Stimulated activated CD8-positive, alpha-beta memory T cell treated with anti-CD3 and anti-CD28 coated beads, Interleukin-15, amount 100 ng/mL, for 24 hours (primary cell): ENCODE measurements at regions not wholly inside any gene's neighbourhood (a gene's known extent, or its start where the extent isn't known, plus 50 kb on each side); places are given as distances from the start of the nearest gene placed in this dataset.

Experiments used
- DNase-seq: peaks from one replicate; pipeline ENCODE4 v3.0.0-alpha.2; 2020; ENCODE audit warnings: low read depth

DNA sequence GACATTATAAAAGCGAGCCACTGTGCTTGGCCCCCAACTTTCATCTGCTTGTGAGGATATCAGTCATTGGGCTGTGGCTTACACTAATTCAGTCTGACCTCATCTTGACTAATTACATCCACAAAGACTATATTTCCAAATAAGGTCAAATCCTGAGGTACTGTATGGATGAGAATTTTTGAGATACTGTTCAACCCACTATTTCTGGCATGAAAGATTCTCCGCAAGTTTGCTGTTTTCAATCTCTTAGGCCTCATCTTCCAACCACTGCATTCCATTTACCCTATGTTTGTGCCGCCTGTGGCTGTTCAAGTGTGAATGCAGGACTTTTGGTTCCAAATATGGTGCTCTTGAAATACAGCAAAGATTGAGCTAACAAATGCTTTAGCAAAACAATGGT lies 400.9 kb upstream of the SGCD start:
- no peak for DNase-seq

DNA sequence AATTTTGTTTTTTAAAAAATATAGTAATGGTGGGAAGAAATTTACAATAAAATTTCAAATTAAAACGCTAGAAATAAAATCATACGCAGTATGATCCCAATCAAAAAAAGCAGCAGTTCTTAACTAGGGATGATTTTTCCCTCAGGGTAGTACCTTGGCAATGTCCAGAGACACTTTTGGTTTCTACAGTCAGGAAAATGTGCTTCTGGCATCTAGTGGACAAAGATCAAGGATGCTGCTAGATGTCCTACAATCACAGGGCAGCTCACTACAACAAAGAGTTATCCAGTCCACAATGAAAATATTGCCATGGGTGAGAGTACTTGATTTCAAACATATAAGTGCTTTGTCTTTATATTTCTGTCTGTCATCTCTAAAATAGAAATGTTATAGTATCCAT lies 400.2 kb upstream of the SGCD start:
- DNase-seq, result no peak

DNA sequence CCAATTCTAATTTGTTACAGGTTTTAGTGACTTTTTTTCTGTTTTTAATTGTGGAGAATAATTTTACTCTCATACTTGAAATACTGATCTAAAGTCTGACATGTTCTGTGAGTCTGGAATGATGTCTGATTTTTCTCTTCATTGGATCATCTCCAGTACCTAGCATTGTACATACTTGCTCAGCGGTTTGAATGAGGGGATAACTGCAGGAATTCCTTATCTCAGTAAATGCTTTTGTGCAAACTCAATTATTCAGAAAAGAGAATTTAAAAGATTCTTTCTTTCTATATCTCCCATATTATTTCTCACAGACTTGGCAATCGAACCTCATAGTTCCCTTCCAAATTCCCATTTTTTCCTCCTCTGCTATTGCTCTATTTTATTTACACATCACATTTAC lies 397.9 kb upstream of the SGCD start:
- DNase-seq, result no peak

DNA sequence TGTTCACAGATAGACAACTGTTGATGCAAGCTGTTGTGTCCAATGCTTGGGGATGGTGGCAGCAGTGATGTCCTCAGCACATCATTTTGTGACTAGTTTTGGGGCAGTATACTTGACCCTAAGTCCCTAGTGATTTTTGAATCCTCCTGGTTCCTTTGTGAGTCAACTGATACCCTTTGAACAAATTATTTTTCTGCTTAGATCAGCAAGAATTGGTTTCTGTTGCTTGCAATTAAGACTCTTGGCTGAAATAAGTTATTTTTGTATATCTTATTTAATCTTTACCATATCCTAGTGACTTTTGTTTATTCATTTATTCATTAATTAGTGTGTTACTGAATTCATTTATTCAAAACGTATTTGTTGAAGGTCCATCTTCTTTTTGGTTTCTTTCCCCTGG lies 392.0 kb upstream of the SGCD start:
- no peak for DNase-seq

DNA sequence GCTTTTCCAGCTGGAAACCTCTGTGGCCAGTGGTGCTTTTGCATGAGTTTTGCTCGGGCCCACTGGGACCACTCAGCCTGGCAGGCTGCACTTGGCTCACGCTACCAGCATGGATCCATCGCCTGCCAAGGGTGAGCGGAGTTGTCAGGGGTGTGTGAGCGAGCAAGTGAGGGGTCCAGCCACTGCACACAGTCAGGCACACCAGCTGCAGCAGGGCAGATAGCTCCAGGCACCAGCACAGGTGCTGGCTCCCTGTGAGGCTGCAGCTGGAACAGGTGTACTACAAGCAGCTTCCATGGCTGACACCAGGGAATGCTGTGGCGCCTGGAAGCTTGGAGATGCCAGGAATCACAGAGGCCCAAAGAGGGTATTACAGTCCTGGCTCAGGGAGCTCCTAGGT lies 391.2 kb upstream of the SGCD start:
- DNase-seq, result no peak

DNA sequence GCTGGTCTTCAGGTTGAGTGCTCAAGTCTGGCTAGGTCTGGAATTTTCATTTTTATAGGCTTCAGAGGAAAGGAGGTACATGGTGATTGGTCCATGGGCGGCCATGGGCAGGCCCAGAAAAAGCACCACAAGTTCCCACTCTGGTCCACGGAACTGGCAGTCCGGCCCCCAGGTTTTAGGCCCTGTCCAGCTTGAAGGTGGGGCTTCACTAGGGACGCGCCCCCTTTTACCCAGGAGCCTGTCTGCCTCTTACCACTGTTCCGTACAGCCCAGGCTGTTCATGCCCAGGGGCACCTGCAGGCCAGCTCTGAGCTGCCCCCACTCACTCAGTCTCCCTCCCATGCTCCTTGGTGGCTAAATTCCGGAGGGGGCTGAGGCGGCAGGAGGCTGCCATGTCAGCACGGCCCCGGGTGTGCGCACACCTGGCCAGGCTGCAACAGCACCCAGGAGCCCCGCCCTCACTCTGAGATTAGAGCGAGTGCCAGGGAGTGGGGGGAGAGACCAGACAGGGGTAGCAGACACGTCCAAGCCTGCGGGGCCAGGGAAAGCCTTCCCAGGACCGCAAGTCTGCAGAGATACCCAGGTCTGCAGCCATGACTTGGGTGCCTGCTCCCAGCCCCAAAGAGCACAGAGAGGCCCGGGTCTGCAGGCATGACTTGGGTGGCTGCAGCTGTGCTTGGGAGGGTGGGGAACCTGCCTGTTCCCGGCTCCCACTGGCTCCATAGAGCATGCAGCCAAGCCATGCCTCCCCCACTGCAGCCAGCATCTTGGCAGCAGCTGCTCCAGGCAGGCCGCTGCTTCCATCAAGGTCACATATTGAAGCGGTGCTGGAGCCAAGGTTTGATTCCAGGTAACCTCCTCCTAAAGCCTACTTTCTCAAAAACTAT lies 390.2 kb upstream of the SGCD start:
- DNase-seq, result no peak

DNA sequence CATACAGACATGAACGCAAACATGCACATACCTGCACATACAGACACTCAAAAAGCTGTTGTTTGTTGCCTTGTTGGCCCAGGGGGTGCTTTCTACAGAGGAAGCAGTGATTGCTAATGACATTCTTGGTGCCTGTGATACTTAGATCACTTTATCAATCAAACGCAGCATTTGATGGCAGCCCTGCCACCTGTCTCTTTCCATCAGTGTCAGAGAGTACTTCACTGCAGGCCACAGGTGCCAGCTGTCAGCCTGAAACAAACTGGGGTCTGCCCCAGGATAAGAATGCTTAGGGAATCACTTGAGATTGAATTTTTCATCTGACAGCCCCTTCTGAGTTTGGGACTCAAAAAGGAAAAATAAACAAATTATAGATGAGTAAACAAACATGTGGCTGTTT lies 388.9 kb upstream of the SGCD start:
- no peak for DNase-seq

DNA sequence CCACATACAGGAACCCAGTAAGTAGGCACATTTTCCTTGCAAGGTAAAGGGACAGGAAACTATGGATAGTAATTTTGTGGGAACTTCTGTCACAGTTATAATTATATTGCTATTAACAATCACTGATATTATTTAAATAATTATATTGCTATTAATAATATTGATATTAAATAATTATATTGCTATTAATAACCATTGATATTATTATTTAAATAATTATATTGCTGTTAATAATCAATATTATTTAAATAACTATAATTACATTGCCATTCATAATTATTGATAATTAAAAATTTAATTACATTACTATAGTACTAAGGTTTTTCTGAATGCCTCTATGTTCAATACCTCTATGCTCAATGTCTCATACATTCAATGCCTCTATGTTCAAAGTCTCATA lies 385.6 kb upstream of the SGCD start:
- no peak for DNase-seq

DNA sequence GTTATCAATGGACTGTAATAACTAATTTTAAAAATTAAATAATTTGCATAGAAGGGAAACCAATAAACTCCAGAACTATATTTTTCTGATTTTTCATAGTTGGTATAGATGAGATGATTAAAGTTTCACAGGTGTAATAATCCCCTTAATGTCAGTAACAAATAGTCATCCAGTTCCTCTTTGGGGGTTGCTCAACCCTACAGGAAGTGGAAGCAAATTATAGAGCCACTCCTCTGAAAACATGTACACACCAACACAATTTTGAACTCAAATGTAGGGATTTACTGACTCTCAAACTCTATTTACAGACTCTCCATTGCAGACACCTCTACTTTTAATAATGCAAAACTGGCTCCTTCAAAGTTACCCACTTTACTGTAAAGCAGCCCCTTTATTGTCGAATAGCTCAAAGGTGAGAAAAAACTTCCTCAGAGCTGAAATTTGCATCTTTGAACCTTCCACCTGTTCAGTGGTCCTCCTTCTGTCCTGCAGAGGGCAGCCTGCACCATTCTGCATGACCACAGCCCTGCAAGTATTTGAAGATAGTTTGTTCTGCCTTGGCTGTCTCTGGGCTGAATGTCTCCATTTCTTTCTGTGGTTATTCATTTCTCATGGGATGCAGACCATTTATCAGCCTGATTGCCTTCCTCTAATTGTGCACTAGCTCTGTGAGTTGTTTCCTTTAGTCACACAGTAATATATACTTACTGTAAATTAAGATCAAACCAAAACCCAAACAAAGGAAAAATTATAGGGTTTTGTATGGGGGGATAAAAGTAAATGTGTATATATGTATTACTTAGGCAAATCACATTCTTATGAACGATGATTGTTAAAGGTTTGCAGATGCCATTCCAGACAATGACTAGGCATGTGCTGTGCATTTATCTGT lies 383.2 kb upstream of the SGCD start:
- no peak for DNase-seq

DNA sequence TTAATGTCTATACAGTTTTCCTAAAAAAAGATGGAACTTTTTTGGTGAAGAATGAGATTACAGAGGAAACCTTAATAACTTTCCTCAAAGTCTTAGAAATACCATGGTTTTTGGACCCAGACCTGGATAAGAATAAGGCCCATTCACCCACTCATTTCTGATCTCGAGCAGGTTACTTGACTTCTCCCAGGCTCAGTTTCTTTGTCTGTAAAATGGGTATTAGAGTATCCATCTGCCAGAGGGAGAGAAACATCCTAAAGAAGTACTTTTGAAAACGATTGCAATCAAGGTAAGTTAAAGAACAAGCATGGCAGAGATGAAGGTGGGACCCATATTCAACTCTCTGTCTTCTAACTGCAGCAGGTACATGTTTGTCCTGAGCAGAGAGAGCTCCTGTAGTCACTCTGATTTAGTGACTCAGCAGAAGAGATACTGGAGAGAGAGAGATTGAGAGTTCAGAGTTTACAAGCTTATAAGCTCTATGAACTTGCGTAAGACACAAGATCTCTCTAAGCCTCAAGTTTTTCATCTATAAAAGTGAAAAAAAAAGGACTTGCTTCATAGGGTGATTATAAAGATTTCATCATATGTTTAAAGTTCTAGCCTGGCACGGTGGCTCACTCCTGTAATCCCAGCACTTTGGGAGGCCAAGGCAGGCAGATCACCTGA lies 379.4 kb upstream of the SGCD start:
- no peak for DNase-seq

DNA sequence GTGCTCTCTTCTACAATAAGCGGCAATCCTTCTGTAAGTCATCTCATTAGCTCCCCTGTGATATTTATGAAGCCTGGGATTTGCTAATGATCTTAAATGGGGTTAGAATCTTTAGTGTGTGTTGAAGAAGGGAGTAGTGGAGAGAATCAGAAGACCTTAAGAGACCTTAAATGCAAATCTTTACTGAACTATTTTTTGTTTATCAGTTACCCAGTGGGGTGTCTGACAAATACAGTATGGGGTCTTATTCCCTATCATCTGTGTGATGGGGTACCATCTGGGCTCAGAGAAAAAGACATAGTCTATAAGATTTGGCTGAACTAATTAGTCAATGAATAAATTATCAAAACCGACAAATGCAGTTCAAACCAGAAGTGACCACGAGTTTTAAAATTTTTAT lies 378.4 kb upstream of the SGCD start:
- DNase-seq, result no peak

DNA sequence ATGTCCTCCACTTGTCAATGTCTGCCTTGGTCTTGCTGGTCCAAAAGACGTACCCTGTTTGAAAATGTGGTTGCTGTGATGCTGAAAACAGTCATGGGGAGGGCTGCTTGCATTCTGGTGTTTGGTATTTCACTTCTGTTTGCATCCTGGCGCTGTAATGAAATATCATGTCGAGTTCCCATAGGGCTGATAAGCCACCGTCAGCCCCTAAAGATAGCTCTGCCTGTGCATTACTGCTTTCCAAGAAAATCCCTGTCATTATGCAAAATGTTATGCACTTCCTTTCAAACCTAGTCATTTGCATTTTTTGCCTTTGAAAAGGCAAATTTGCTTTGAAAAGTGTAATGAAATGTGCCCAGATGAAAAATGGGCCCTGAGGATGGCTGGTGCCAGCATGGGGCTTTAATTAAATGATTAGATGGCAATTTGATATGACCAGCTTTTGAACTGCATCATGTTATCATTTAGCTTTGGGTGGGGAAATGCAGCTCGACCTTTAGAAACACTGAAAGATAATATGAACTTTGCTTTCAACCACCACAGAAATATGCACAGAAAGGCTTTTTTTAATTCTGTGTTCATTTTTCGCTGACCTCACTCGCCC lies 374.4 kb upstream of the SGCD start:
- DNase-seq, result no peak

DNA sequence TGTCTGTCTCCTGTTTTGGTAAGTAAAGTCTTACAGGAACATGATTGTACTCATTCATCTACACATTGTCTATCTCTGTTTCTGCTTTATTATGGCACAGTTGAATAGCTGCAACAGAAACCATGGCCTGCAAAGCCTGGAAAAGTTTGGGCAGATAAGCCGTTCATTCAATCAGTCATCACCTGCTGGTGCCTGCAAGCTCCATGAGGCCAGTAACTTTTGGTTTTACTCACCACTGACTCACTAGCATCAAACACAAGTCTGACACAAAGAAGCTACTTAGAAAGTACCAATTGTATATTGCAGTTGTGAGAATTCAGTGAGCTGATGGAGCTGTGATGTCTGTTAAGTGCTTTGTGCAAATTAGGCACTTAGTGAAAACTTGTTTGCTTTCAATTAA lies 373.6 kb upstream of the SGCD start:
- DNase-seq, result no peak

DNA sequence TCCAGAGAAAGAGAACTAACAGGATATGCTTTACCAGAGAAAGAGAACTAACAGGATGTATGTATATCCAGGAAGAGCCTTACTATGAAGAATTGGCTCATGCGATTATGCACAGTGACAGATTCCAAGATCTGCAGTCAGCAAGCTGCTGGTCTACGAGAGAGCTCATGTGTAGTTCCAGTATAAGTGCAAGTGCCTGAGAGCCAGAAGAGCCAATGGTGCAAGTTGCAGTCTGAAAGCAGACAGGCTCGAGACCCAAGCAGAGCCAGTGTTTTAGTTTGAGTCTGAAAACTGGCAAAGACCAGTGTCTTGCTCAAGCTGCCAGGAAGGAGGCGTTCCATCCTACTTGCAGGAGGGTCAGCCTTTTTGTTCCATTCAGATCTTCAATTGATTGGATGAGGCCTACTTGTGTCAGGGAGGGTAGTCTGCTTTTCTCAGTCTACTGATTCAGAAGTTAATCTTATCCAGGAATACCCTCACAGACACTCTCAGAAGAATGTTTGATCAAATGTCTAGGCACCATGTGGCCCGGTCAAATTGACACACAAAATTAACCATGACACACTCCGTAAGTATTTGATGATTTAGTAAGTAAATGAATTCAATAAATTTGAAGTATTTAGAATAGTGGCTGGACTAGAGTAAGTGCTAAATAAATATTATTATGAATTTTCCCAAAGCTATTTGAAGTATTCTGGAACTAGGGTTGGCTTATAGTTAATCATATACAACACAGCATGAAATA lies 372.1 kb upstream of the SGCD start:
- DNase-seq, result no peak

DNA sequence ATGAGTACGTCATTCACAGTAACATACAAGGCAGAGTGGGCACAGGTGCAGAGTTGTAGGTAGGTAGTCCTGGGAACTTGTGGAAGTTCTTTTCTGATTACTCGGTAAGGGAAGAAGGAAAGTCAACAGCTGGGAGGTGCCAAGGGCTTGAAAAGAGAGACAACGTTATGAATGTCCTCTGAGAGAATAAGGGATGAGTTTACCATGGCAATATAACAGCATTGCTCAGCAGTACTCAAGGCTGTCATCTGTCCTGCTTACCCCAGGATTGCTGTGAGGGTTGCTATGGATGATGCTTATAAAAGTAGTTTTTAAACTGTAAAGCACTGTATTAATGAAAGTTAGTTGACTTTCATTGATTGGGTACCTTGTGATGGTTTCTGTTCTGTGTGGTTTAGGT lies 369.1 kb upstream of the SGCD start:
- DNase-seq, result no peak

DNA sequence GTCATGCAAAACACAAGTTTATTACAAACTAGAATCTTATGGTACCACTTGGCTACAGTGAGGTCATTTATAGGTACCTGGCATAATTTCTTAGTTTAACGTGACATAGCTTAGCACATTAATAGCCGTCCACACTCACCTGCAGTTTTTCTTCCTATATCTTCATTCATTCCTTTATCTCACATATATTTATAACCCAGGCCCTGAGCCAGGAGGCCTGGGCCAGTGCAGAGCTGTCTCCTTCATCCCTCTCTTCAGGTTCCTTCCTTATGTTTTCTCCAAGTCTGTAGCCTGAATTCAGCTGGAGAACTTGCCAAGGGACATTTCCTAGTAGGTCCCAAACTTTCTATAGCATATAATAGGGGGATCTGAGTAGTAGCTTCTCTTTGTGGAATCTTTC lies 367.9 kb upstream of the SGCD start:
- no peak for DNase-seq

DNA sequence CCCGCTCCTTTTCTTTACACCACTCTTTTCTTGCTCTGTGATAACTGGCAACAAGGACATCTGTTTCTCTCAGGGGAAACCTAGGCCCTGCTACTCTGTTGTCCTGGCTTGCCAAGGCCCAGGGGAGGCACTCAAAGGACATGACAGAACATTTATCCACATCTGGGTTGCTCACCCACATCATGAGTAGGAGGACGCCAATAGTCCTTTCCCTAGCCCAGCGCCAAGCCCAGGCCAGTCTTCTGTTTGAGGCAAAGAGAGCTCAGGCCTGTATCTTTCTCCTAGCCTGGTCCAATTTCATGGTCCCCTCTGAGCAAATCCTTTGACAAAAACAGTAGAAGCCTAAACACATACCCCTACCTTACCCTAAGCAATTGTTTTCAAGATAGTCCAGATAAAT lies 366.8 kb upstream of the SGCD start:
- no peak for DNase-seq

DNA sequence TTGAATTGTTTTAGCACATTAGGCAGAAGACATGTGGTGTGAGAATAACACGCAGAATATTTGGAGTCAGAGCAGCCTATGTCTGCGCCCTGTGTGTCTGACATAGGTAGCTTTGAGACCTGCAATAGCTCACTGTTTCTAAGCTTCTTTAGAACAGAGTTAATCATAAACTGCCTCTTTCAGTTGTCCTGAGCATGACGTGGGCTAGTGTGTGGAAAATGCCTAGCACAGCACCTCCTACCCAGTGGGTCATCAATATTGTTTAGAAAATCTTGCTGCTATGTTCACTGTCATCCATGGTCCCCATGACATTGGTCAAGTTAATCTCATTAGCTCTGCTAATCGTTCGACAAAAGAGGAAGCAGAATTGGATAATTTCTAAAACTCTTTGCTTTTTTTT lies 357.4 kb upstream of the SGCD start:
- no peak for DNase-seq

DNA sequence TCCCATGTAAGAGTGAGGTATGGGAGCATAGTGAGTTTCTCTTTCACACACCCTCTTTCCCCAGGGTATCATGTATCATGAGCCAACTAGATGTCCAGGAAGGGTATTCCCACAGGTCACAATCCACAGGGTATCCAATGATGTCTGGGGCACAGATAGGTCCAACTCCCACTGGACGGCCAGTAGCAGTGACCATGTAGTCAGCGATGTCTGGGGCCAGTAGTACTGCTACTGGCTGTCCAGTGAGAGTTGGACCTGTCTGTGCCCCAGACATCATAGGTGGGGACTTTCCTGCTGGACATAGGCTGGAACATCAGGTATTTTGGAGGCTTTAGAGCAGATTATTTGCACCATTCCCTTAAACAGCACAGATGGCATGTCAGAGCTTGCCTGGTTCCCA lies 352.6 kb upstream of the SGCD start:
- no peak for DNase-seq

DNA sequence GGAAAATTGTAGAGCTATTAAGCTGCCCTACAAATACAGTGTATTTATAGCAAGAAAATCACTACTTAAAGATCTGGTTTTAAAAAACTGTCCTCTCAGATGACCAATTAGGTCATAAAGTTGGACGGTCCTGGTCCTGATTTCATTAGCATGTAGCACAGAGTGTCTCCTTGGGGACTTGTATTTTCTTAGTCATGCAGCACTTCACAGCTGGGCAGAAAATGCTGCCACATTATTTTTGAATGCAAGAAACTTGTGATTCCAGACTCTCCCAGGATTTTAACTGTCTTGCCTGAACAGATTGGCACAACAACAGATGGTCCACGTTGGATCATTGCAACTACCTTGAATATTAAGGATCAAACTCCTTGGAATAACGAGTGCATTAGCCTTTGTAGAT lies 348.1 kb upstream of the SGCD start:
- DNase-seq, result no peak

DNA sequence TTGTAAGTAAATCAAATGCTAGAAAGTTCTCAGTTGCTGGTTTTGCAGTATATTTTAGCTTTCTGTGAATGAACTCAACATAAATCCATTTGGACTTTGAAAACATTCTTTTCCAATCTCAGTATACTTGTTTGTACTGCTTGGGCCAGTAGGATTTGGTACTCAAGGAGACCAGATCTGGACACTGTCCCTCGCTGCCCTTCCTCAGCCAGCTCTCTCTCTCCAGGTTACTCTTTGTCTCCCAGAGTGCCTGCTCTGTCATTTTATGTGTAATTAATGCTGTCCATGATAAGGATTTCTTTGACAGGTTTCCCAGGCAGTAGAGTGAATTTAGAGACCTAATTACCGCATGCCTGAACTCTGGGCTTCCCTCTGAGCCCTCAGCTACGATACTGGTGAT lies 344.6 kb upstream of the SGCD start:
- no peak for DNase-seq

DNA sequence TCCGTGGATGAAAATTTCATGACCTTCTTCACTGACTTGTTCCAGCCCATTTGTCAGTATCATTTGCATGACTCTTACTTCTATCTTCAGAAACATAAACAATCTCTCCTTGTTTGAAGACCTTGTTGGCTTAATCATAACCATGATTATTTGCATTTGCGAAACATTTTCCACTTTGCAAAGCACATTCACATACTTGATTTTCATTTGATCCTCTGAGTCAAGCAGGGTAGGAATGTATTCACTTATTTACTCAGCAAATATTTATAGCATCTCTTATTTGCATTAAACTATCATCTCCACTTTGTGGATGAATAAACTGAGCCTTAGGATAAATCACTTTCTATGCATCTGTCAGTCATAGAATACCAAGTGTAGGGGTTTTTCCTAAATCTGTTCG lies 343.0 kb upstream of the SGCD start:
- no peak for DNase-seq
